SK-N-SH (cell line): ENCODE measurements at regions not wholly inside any gene's neighbourhood (a gene's known extent, or its start where the extent isn't known, plus 50 kb on each side); places are given as distances from the start of the nearest gene placed in this dataset.

Experiments used
- CTCF ChIA-PET: fragments of 300-600, 350-600 bp; formaldehyde crosslinking; extraction: SDS; loops from one replicate; lab custom pipeline; 2021; lab: Yijun Ruan, JAX
- POLR2A ChIA-PET: fragments of 350-600 bp; sonication (Branson Sonifier 250); formaldehyde crosslinking; extraction: SDS; loops from one replicate; lab custom pipeline; 2020; ENCODE audit warnings: antibody characterized with exemption, inconsistent platforms; lab: Yijun Ruan, JAX
- DNase-seq: peaks from one replicate; pipeline ENCODE4 v3.0.0; 2012
- H2AFZ ChIP-seq: fragments of 200-600 bp; sonication (generic); 2 replicates; pipeline ENCODE4 v1.8.1; 2016; ENCODE audit warnings: antibody characterized with exemption, mild to moderate bottlenecking, low read depth
- H3F3A ChIP-seq: fragments of 200-600 bp; sonication (generic); replicated peaks from 2 replicates; pipeline ENCODE3; 2016; ENCODE audit warnings: antibody characterized with exemption, mild to moderate bottlenecking; ENCODE audit not compliant: insufficient read depth
- H3K27ac ChIP-seq, 2 experiments: fragments of 200-500 bp in 1 of 2; fragments of 200-600 bp in 1 of 2; sonication (Bioruptor generic) in 1 of 2; sonication (generic), shearing (Covaris generic) in 1 of 2; 2 replicates each; pipeline versions ENCODE4 v1.5.1 to v1.6.1; 2014 to 2016; ENCODE audit warnings: low read depth in 2 of 2, inconsistent platforms in 1 of 2, low read length in 1 of 2, mild to moderate bottlenecking in 1 of 2, mixed read lengths in 1 of 2
- H3K27me3 ChIP-seq: fragments of 200-600 bp; sonication (generic), shearing (Covaris generic); 2 replicates; pipeline ENCODE4 v1.6.1; 2016; ENCODE audit warnings: mixed run types; ENCODE audit not compliant: insufficient read depth
- H3K36me3 ChIP-seq, 2 experiments: fragments of 200-500 bp in 1 of 2; fragments of 200-600 bp in 1 of 2; sonication (Bioruptor generic) in 1 of 2; sonication (generic) in 1 of 2; replicated peaks in 1 of 2; 2 replicates each; pipeline versions ENCODE3 to v1.5.1; 2014 to 2016; ENCODE audit warnings: low read length in 1 of 2, mild to moderate bottlenecking in 1 of 2; ENCODE audit not compliant: insufficient read depth in 2 of 2, control insufficient read depth in 1 of 2
- H3K4me1 ChIP-seq, 2 experiments: fragments of 200-500 bp in 1 of 2; fragments of 200-600 bp in 1 of 2; sonication (Bioruptor generic) in 1 of 2; sonication (generic), shearing (Covaris generic) in 1 of 2; 2 replicates each; pipeline versions ENCODE4 v1.5.1 to v1.6.1; 2014 to 2016; ENCODE audit warnings: low read depth in 1 of 2, low read length in 1 of 2, mixed run types in 1 of 2; ENCODE audit not compliant: insufficient read depth in 2 of 2, control insufficient read depth in 1 of 2
- H3K4me2 ChIP-seq: fragments of 200-600 bp; sonication (generic), shearing (Covaris generic); 2 replicates; pipeline ENCODE4 v1.6.1; 2017; ENCODE audit warnings: mixed run types
- H3K4me3 ChIP-seq, 2 experiments: fragments of 200-500 bp in 1 of 2; fragments of 200-600 bp in 1 of 2; sonication (Bioruptor generic) in 1 of 2; sonication (generic), shearing (Covaris generic) in 1 of 2; 2 replicates each; pipeline versions ENCODE4 v1.5.1 to v1.8.1; 2014 to 2016; ENCODE audit warnings: low read depth in 2 of 2, inconsistent platforms in 1 of 2, low read length in 1 of 2, mild to moderate bottlenecking in 1 of 2, mixed read lengths in 1 of 2, moderate library complexity in 1 of 2
- H3K79me2 ChIP-seq: fragments of 200-600 bp; sonication (generic); 2 replicates; pipeline ENCODE4 v1.8.1; 2017; ENCODE audit warnings: mild to moderate bottlenecking; ENCODE audit not compliant: insufficient read depth
- H3K9ac ChIP-seq: fragments of 200-600 bp; sonication (generic); 2 replicates; pipeline ENCODE4 v1.6.1; 2017; ENCODE audit warnings: mixed run types
- H3K9me2 ChIP-seq: fragments of 200-600 bp; sonication (generic); 2 replicates; pipeline ENCODE4 v1.6.1; 2017; ENCODE audit warnings: mixed run types
- H3K9me3 ChIP-seq: fragments of 200-600 bp; sonication (generic); 2 replicates; pipeline ENCODE4 v1.6.1; 2017; ENCODE audit warnings: mixed run types, mild to moderate bottlenecking, moderate library complexity
- H4K20me1 ChIP-seq: fragments of 200-600 bp; sonication (generic); 2 replicates; pipeline ENCODE4 v1.6.1; 2017; ENCODE audit warnings: mild to moderate bottlenecking, mixed run types; ENCODE audit not compliant: insufficient read depth
- CHD2 ChIP-seq: fragments of 150-350 bp; IDR thresholded peaks from 2 replicates; pipeline ENCODE4 v1.6.1; 2018; ENCODE audit warnings: low read length; ENCODE audit not compliant: partially characterized antibody
- EP300 ChIP-seq, 2 experiments: IDR thresholded peaks; 2 replicates each; pipeline versions ENCODE4 v1.4.0 to v1.6.1; 2012; ENCODE audit warnings: borderline replicate concordance in 1 of 2, low read depth in 1 of 2, low read length in 1 of 2
- EZH2phosphoT487 ChIP-seq: fragments of 200-600 bp; sonication (generic); IDR thresholded peaks from 2 replicates; pipeline ENCODE4 v1.6.1; 2017; ENCODE audit warnings: low read depth, mixed run types, mild to moderate bottlenecking, antibody characterized with exemption, moderate library complexity, borderline replicate concordance
- FOXJ3 ChIP-seq: sonication (generic); formaldehyde crosslinking; IDR thresholded peaks from 2 replicates; pipeline ENCODE4 v1.5.1; 2020; ENCODE audit warnings: mild to moderate bottlenecking, missing genetic modification reagents
- GATA2 ChIP-seq: sonication (generic); formaldehyde crosslinking; IDR thresholded peaks from 2 replicates; pipeline ENCODE4 v1.5.0; 2020; ENCODE audit warnings: mild to moderate bottlenecking, missing genetic modification reagents
- IRF3 ChIP-seq: fragments of 150-350 bp; IDR thresholded peaks from 2 replicates; pipeline ENCODE4 v1.6.1; 2016; ENCODE audit warnings: mild to moderate bottlenecking, low read depth, low read length
- NFIC ChIP-seq: IDR thresholded peaks from 2 replicates; pipeline ENCODE4 v1.4.0; 2012; ENCODE audit warnings: borderline replicate concordance
- POLR2AphosphoS5 ChIP-seq: IDR thresholded peaks from 2 replicates; pipeline ENCODE4 v1.6.1; 2012; ENCODE audit warnings: low read depth, low read length
- RCOR1 ChIP-seq: fragments of 150-350 bp; IDR thresholded peaks from 2 replicates; pipeline ENCODE4 v1.6.1; 2017; ENCODE audit warnings: antibody characterized with exemption, low read length
- RFX5 ChIP-seq: IDR thresholded peaks from 2 replicates; pipeline ENCODE4 v1.6.1; 2012; ENCODE audit warnings: mild to moderate bottlenecking, improper control_type of control experiment, low read length
- SIN3A ChIP-seq: IDR thresholded peaks from 2 replicates; pipeline ENCODE4 v1.6.1; 2012; ENCODE audit warnings: low read depth, mild to moderate bottlenecking, low read length, moderate library complexity, borderline replicate concordance
- SMC3 ChIP-seq: IDR thresholded peaks from 2 replicates; pipeline ENCODE4 v1.6.1; 2012; ENCODE audit warnings: low read depth, low read length, improper control_type of control experiment
- TEAD4 ChIP-seq: IDR thresholded peaks from 2 replicates; pipeline ENCODE4 v1.4.0; 2012; ENCODE audit warnings: mild to moderate bottlenecking, borderline replicate concordance; ENCODE audit not compliant: insufficient read depth
- USF1 ChIP-seq: IDR thresholded peaks from 2 replicates; pipeline ENCODE4 v1.4.0; 2012; ENCODE audit warnings: low read depth, borderline replicate concordance
- USF2 ChIP-seq: fragments of 150-350 bp; IDR thresholded peaks from 2 replicates; pipeline ENCODE4 v1.6.1; 2017; ENCODE audit warnings: antibody characterized with exemption, low read length, low read depth, borderline replicate concordance
- ZBTB33 ChIP-seq: IDR thresholded peaks from 2 replicates; pipeline ENCODE4 v1.4.0; 2012; ENCODE audit warnings: low read depth, borderline replicate concordance
- WGBS: methylation state at CpG from one replicate; pipeline ENCODE4 v1.1.6; 2017; ENCODE audit warnings: low lambda C conversion rate; 5-methylcytosine and 5-hydroxymethylcytosine counted together

- H3K4me2 ChIP-seq = no peak overlapping the region
- TF ChIP-seq CHD2 = no peak
- TF ChIP-seq RCOR1 = peak; percentile 69; the same call in 1 of the 2 replicates
- TF ChIP-seq USF1 = no peak
- TF ChIP-seq NFIC = no peak
- no peak for TF ChIP-seq POLR2AphosphoS5
- peak in 1 of 2 experiments; percentile 84; a peak in 2 of 4 replicates for TF ChIP-seq EP300 (IDR thresholded peaks at IDR 0.05; ENCODE audit: borderline replicate concordance in 1 of 2, low read depth in 1 of 2, low read length in 1 of 2)
- TF ChIP-seq SMC3 = no peak
- no peak for TF ChIP-seq TEAD4
- TF ChIP-seq SIN3A = no peak
- TF ChIP-seq IRF3 = no peak
- TF ChIP-seq USF2 = no peak
- no peak for TF ChIP-seq RFX5
- TF ChIP-seq FOXJ3 (CRISPR knock-in tag) = no peak
- no peak for TF ChIP-seq ZBTB33
- TF ChIP-seq EZH2phosphoT487 = no peak
- TF ChIP-seq GATA2 (CRISPR knock-in tag) = peak; percentile 95
- ChIA-PET POLR2A (no interaction called here), CTCF (no interaction called here)
- H3F3A ChIP-seq = no peaks in the 10 kb centered on the region
- no peaks in the 10 kb centered on the region for H3K79me2 ChIP-seq
- H3K4me3 ChIP-seq = no peak overlapping the region
- no peaks in the 10 kb centered on the region for H3K36me3 ChIP-seq
- 7% methylated on average over 4 of the region's 4 CpGs for WGBS
- no peak overlapping the region for H2AFZ ChIP-seq
- no peaks in the 10 kb centered on the region for H3K9me3 ChIP-seq
- no peak overlapping the region; a peak in 1 of 4 replicates for H3K27ac ChIP-seq
- H3K27me3 ChIP-seq = no peaks in the 10 kb centered on the region
- H3K9ac ChIP-seq = no peak overlapping the region
- H3K4me1 ChIP-seq = peaks cover 0 to 2% of the 10 kb centered on the region in 2 experiments; a peak in 1 of 4 replicates
- no peaks in the 10 kb centered on the region for H4K20me1 ChIP-seq
- peak; percentile 55 for DNase-seq
- no peaks in the 10 kb centered on the region for H3K9me2 ChIP-seq
Measured at GRCh38 chr3:24853685-24854490, 359.2 kb upstream of the THRB start.
